Transverse colon (tissue), 4 donors: ENCODE measurements at regions not wholly inside any gene's neighbourhood (a gene's known extent, or its start where the extent isn't known, plus 50 kb on each side); places are given as distances from the start of the nearest gene placed in this dataset.

ENCODE experiments used
- DNase-seq: peaks from one replicate; pipeline ENCODE4 v3.0.0-alpha.2; 2019
- H3K27ac ChIP-seq, 4 donors: fragments of 200-600 bp; sonication (generic); 2 replicates each; pipeline ENCODE4 v1.5.1; 2016 to 2018; ENCODE audit warnings: inconsistent platforms in 4 of 4
- H3K27me3 ChIP-seq: fragments of 200-600 bp; sonication (generic); 2 replicates; pipeline ENCODE4 v1.5.1; 2017; ENCODE audit warnings: inconsistent platforms
- H3K36me3 ChIP-seq, 4 donors: fragments of 200-600 bp; sonication (generic); 2 replicates each; pipeline ENCODE4 v1.5.1; 2017 to 2019; ENCODE audit warnings: inconsistent platforms in 4 of 4
- H3K4me1 ChIP-seq, 4 donors: fragments of 200-600 bp; sonication (generic); 2 replicates each; pipeline ENCODE4 v1.5.1; 2017 to 2020; ENCODE audit warnings: inconsistent platforms in 4 of 4
- H3K4me3 ChIP-seq, 4 donors: fragments of 200-600 bp; sonication (generic); 1 replicate in 1 of 4; 2 replicates in 3 of 4; pipeline versions ENCODE4 v1.5.1 to v1.6.1; 2017 to 2019; ENCODE audit warnings: inconsistent platforms in 4 of 4
- H3K9me3 ChIP-seq, 2 donors: fragments of 200-600 bp; sonication (generic); 2 replicates each; pipeline ENCODE4 v1.5.1; 2017 to 2019; ENCODE audit warnings: inconsistent platforms in 2 of 2
- CTCF ChIP-seq, 5 experiments: fragments of 200-600 bp in 3 of 5; fragments of 450-650 bp in 2 of 5; sonication (generic) in 3 of 5; IDR thresholded peaks; 1 replicate in 2 of 5; 2 replicates in 3 of 5; pipeline ENCODE4 v1.5.1; 2016 to 2017; ENCODE audit warnings: antibody characterized with exemption in 5 of 5, inconsistent platforms in 3 of 5, mild to moderate bottlenecking in 2 of 5, moderate library complexity in 1 of 5
- EP300 ChIP-seq: sonication (generic); formaldehyde crosslinking; IDR thresholded peaks from one replicate; pipeline ENCODE4 v1.6.1; 2017; ENCODE audit warnings: antibody characterized with exemption, low read depth
- POLR2A ChIP-seq: fragments of 450-650 bp; IDR thresholded peaks from one replicate; pipeline ENCODE4 v1.6.1; 2016; ENCODE audit warnings: antibody characterized with exemption, mild to moderate bottlenecking, moderate library complexity
- POLR2AphosphoS5 ChIP-seq, 3 donors: sonication (generic); formaldehyde crosslinking; IDR thresholded peaks; one replicate each; pipeline ENCODE4 v1.6.1; 2016; ENCODE audit warnings: antibody characterized with exemption in 3 of 3
- WGBS, 2 donors: methylation state at CpG; one replicate each; pipeline ENCODE4 v1.1.5; 2018; ENCODE audit warnings: low coverage in 1 of 2; 5-methylcytosine and 5-hydroxymethylcytosine counted together
- in situ Hi-C, 4 donors: fragments of 200-750 bp; cut with MboI; loops; one replicate each; pipeline versions ENCODE4 v1.15.0 to v1.15.1; 2017; ENCODE audit warnings: low sequenced_read_pairs in 3 of 4, low pct_ligation_motif_present in 1 of 4, low pct_unique_long_range_greater_than_20kb in 1 of 4
- intact Hi-C: fragments of 100-400 bp; cut with DNase I; formaldehyde crosslinking; loops from one replicate; pipeline ENCODE4 v1.15.1; 2023; ENCODE audit warnings: low total_unique reads

DNA sequence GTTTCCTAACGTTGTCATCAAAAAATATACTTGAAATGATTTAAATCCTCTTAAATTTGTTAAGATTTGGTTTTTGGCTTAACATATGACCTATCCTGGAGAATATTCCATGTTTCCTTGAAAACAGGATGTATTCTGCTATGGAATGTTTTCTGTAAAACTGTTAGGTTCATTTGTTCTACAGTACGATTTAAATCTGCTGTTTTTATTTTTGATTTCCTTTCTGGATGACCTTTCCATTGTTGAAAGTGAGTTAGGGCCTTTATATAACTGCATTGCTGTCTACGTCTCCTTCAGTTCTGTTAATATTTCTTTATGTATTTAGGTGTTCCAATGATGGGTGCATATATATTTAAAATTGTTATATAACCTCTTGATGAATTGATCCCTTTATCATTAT, 465.3 kb upstream of the ALCAM start:
- no peaks in the 10 kb centered on the region for H3K36me3 ChIP-seq
- H3K9me3 ChIP-seq = no peaks in the 10 kb centered on the region
- no peak overlapping the region for H3K4me3 ChIP-seq
- H3K27me3 ChIP-seq = no peaks in the 10 kb centered on the region
- 78 to 82% methylated on average over 3 of the region's 3 CpGs for WGBS, 2 donors
- H3K4me1 ChIP-seq = no peaks in the 10 kb centered on the region
- intact Hi-C loops (no loop called here), in situ Hi-C loops (no loop called here)
- DNase-seq = no peak
- TF ChIP-seq POLR2A = no peak
- no peak for TF ChIP-seq CTCF (IDR thresholded peaks at IDR 0.05)
- no peak for TF ChIP-seq EP300
- TF ChIP-seq POLR2AphosphoS5 (IDR thresholded peaks at IDR 0.05) = no peak
- no peak overlapping the region for H3K27ac ChIP-seq

DNA sequence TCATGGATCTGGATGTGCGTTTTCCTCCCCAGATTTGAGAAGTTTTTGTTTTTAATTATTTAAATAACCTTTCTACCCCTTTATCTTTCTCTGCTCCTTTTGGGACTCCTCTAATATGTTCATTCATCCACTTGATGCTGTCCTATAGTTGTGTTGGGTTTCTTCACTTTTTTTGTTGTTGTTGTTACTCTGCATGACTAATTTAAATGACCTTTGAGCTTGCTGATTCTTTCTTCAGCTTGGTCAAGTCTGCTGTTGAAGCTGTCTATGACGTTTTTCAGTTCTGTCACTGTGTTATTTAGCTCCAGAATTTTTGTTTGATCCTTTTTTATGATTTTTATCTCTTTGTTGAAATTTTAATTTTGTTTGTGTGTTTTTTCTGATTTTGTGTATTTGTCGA, 463.6 kb upstream of the ALCAM start:
- Histone ChIP-seq H3K4me3 (no peak overlapping the region), H3K27me3 (no peaks in the 10 kb centered on the region), H3K9me3 (no peaks in the 10 kb centered on the region), H3K27ac (no peak overlapping the region), H3K36me3 (no peaks in the 10 kb centered on the region), H3K4me1 (no peaks in the 10 kb centered on the region)
- WGBS, 2 donors = 48 to 64% methylated on average over 2 to 3 of the region's 3 CpGs
- in situ Hi-C loops (no loop called here), intact Hi-C loops (no loop called here)
- TF ChIP-seq CTCF (IDR thresholded peaks at IDR 0.05) = no peak
- TF ChIP-seq EP300 = no peak
- no peak for TF ChIP-seq POLR2A
- TF ChIP-seq POLR2AphosphoS5 (IDR thresholded peaks at IDR 0.05) = no peak
- no peak for DNase-seq

GRCh38 chr3:104906001-104906639, 460.6 kb upstream of the ALCAM start:
- in situ Hi-C loops (no loop called here), intact Hi-C loops (no loop called here)
- no peaks in the 10 kb centered on the region for H3K27me3 ChIP-seq
- DNase-seq = no peak
- H3K36me3 ChIP-seq = no peaks in the 10 kb centered on the region
- no peak overlapping the region for H3K27ac ChIP-seq
- TF ChIP-seq CTCF (IDR thresholded peaks at IDR 0.05) (no peak), EP300 (no peak), POLR2AphosphoS5 (IDR thresholded peaks at IDR 0.05) (no peak), POLR2A (no peak)
- no peak overlapping the region for H3K4me3 ChIP-seq
- H3K4me1 ChIP-seq = no peaks in the 10 kb centered on the region
- WGBS, 2 donors = 91% methylated on average over 16 of the region's 17 CpGs; no CpG with 5 or more reads in 1 of the 2 donors
- H3K9me3 ChIP-seq = no peaks in the 10 kb centered on the region

DNA sequence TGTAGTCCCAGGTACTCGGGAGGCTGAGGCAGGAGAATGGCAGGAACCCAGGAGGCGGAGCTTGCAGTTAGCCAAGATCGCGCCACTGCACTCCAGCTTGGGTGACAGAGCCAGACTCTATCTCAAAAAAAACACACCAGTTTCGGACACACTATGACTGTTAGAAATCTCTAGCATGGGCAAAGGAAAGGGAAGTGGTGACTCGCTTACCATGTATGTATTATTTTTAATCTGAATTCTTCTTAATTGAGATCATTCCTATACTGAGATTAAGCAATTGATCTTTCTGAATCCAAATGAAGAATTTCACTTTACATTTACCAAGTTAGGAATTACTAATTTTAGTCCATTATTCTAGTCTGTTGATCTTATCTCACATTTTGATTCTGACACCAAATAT, 459.2 kb upstream of the ALCAM start:
- in situ Hi-C loops = no loop called here
- Histone ChIP-seq H3K4me1 (no peaks in the 10 kb centered on the region), H3K9me3 (no peaks in the 10 kb centered on the region), H3K27me3 (no peaks in the 10 kb centered on the region), H3K36me3 (no peaks in the 10 kb centered on the region), H3K4me3 (no peak overlapping the region), H3K27ac (no peak overlapping the region)
- DNase-seq = no peak
- WGBS, 2 donors = 80 to 92% methylated on average over 4 to 6 of the region's 6 CpGs
- TF ChIP-seq EP300 (no peak), POLR2A (no peak), POLR2AphosphoS5 (IDR thresholded peaks at IDR 0.05) (no peak)
- intact Hi-C loops = no loop called here

- H3K4me3 ChIP-seq = no peak overlapping the region
- TF ChIP-seq CTCF (IDR thresholded peaks at IDR 0.05) (no peak), POLR2AphosphoS5 (IDR thresholded peaks at IDR 0.05) (no peak), EP300 (no peak), POLR2A (no peak)
- no peak for DNase-seq
- no peaks in the 10 kb centered on the region for H3K36me3 ChIP-seq
- H3K27ac ChIP-seq = no peak overlapping the region
- H3K4me1 ChIP-seq = no peaks in the 10 kb centered on the region
- intact Hi-C loops = no loop called here
- 49 to 100% methylated on average over 1 to 2 of the region's 2 CpGs for WGBS, 2 donors
- H3K27me3 ChIP-seq = no peaks in the 10 kb centered on the region
- in situ Hi-C loops = no loop called here
- no peaks in the 10 kb centered on the region for H3K9me3 ChIP-seq
Measured at GRCh38 chr3:104908761-104909160, 457.9 kb upstream of the ALCAM start.
